Sigmoid colon (tissue), 4 donors: ENCODE measurements at regions not wholly inside any gene's neighbourhood (a gene's known extent, or its start where the extent isn't known, plus 50 kb on each side); places are given as distances from the start of the nearest gene placed in this dataset.

ENCODE experiments used
- CTCF ChIP-seq, 4 experiments: fragments of 450-650 bp in 3 of 4; fragments of 200-600 bp in 1 of 4; IDR thresholded peaks; one replicate each; pipeline ENCODE4 v1.5.1; 2016 to 2019; ENCODE audit warnings: antibody characterized with exemption in 4 of 4, mild to moderate bottlenecking in 3 of 4, moderate library complexity in 2 of 4
- POLR2AphosphoS5 ChIP-seq, 4 donors: sonication (generic); formaldehyde crosslinking; IDR thresholded peaks; one replicate each; pipeline ENCODE4 v1.6.1; 2017; ENCODE audit warnings: antibody characterized with exemption in 4 of 4

GRCh38 chr9:97774673-97775072 is 77.5 kb upstream of the XPA start:
- TF ChIP-seq CTCF (IDR thresholded peaks at IDR 0.05): no peak
- TF ChIP-seq POLR2AphosphoS5 (IDR thresholded peaks at IDR 0.05): no peak
